HEK293T (cell line): ENCODE measurements at regions not wholly inside any gene's neighbourhood (a gene's known extent, or its start where the extent isn't known, plus 50 kb on each side); places are given as distances from the start of the nearest gene placed in this dataset.

Experiments
- CTCF ChIA-PET: fragments of 350-600 bp; formaldehyde crosslinking; extraction: SDS; loops from one replicate; lab custom pipeline; 2021; ENCODE audit warnings: antibody characterized with exemption, inconsistent platforms; lab: Yijun Ruan, JAX
- POLR2A ChIA-PET: fragments of 350-600 bp; formaldehyde crosslinking; extraction: SDS; loops from one replicate; lab custom pipeline; 2020; ENCODE audit warnings: antibody characterized with exemption, inconsistent platforms; lab: Yijun Ruan, JAX
- DNase-seq: peaks from one replicate; pipeline ENCODE4 v3.0.0; 2012; ENCODE audit warnings: mixed read lengths; ENCODE audit errors: extremely low spot score
- ARNT ChIP-seq: fragments of 450-650 bp; IDR thresholded peaks from 2 replicates; pipeline ENCODE4 v1.6.1; 2017; ENCODE audit warnings: mild to moderate bottlenecking
- BHLHE40 ChIP-seq: fragments of 450-650 bp; IDR thresholded peaks from 2 replicates; pipeline ENCODE4 v1.6.1; 2016; ENCODE audit warnings: mild to moderate bottlenecking, moderate library complexity, borderline replicate concordance
- CTBP1 ChIP-seq: fragments of 450-650 bp; IDR thresholded peaks from 2 replicates; pipeline ENCODE4 v1.6.1; 2016; ENCODE audit warnings: borderline replicate concordance
- ELF4 ChIP-seq: fragments of 450-650 bp; IDR thresholded peaks from 2 replicates; pipeline ENCODE4 v1.6.1; 2017; ENCODE audit warnings: antibody characterized with exemption
- FOXA1 ChIP-seq: fragments of 450-650 bp; IDR thresholded peaks from 2 replicates; pipeline ENCODE4 v1.6.1; 2016; ENCODE audit warnings: mild to moderate bottlenecking
- FOXK2 ChIP-seq: fragments of 450-650 bp; IDR thresholded peaks from 2 replicates; pipeline ENCODE4 v1.6.1; 2016; ENCODE audit warnings: mild to moderate bottlenecking
- FOXM1 ChIP-seq: fragments of 450-650 bp; IDR thresholded peaks from 2 replicates; pipeline ENCODE4 v1.6.1; 2017; ENCODE audit warnings: mild to moderate bottlenecking, borderline replicate concordance
- HDGF ChIP-seq: fragments of 450-650 bp; IDR thresholded peaks from 2 replicates; pipeline ENCODE4 v1.6.1; 2017; ENCODE audit warnings: antibody characterized with exemption, borderline replicate concordance
- L3MBTL2 ChIP-seq: fragments of 450-650 bp; conservative IDR thresholded peaks from 2 replicates; pipeline ENCODE4 v1.6.1; 2016; ENCODE audit warnings: mild to moderate bottlenecking
- LEF1 ChIP-seq: fragments of 450-650 bp; IDR thresholded peaks from 2 replicates; pipeline ENCODE4 v1.6.1; 2017; ENCODE audit warnings: mild to moderate bottlenecking, borderline replicate concordance
- NFRKB ChIP-seq: fragments of 450-650 bp; IDR thresholded peaks from 2 replicates; pipeline ENCODE4 v1.6.1; 2016; ENCODE audit warnings: mild to moderate bottlenecking, moderate library complexity
- PKNOX1 ChIP-seq: fragments of 450-650 bp; IDR thresholded peaks from 2 replicates; pipeline ENCODE4 v1.6.1; 2016
- SP1 ChIP-seq: fragments of 450-650 bp; IDR thresholded peaks from 2 replicates; pipeline ENCODE4 v1.6.1; 2017
- SUZ12 ChIP-seq: fragments of 450-650 bp; IDR thresholded peaks from 2 replicates; pipeline ENCODE4 v1.6.1; 2016; ENCODE audit warnings: mild to moderate bottlenecking
- TARDBP ChIP-seq: fragments of 450-650 bp; IDR thresholded peaks from 2 replicates; pipeline ENCODE4 v1.6.1; 2016
- ZNF384 ChIP-seq: fragments of 450-650 bp; IDR thresholded peaks from 2 replicates; pipeline ENCODE4 v1.6.1; 2016

GRCh38 chr6:33878562-33878961, 74.8 kb upstream of the MLN start:
- DNase-seq: no peak
- POLR2A ChIA-PET: no interaction called here
- no peak for TF ChIP-seq FOXA1
- CTCF ChIA-PET: no interaction called here

- ChIA-PET POLR2A (no interaction called here), CTCF (no interaction called here)
- TF ChIP-seq FOXK2: no peak
- TF ChIP-seq ZNF384: no peak
- TF ChIP-seq BHLHE40: no peak
- TF ChIP-seq CTBP1: no peak
- no peak for TF ChIP-seq SP1
- TF ChIP-seq L3MBTL2: no peak
- TF ChIP-seq ELF4: no peak
- TF ChIP-seq FOXA1: no peak
- TF ChIP-seq PKNOX1: no peak
- TF ChIP-seq FOXM1: no peak
- no peak for DNase-seq
Measured at GRCh38 chr6:33877982-33878535, 74.3 kb upstream of the MLN start.

- ChIA-PET POLR2A (no interaction called here), CTCF (no interaction called here)
- DNase-seq: no peak
- TF ChIP-seq NFRKB: no peak
- no peak for TF ChIP-seq FOXM1
- TF ChIP-seq ARNT: no peak
- no peak for TF ChIP-seq HDGF
- TF ChIP-seq SUZ12: no peak
- no peak for TF ChIP-seq SP1
- no peak for TF ChIP-seq BHLHE40
- no peak for TF ChIP-seq FOXK2
- TF ChIP-seq ZNF384: no peak
- TF ChIP-seq FOXA1: no peak
- no peak for TF ChIP-seq L3MBTL2
- no peak for TF ChIP-seq LEF1
- no peak for TF ChIP-seq CTBP1
- TF ChIP-seq ELF4: no peak
Measured at GRCh38 chr6:33875696-33876095, 71.9 kb upstream of the MLN start.

GRCh38 chr6:33875141-33875581, 71.4 kb upstream of the MLN start:
- TF ChIP-seq SUZ12 (no peak), L3MBTL2 (no peak), LEF1 (no peak), CTBP1 (no peak), FOXA1 (no peak), HDGF (no peak), FOXK2 (no peak), TARDBP (no peak), BHLHE40 (no peak), PKNOX1 (no peak), ELF4 (no peak), SP1 (no peak), ARNT (no peak)
- CTCF ChIA-PET: no interaction called here
- POLR2A ChIA-PET: no interaction called here
- DNase-seq: no peak

DNA sequence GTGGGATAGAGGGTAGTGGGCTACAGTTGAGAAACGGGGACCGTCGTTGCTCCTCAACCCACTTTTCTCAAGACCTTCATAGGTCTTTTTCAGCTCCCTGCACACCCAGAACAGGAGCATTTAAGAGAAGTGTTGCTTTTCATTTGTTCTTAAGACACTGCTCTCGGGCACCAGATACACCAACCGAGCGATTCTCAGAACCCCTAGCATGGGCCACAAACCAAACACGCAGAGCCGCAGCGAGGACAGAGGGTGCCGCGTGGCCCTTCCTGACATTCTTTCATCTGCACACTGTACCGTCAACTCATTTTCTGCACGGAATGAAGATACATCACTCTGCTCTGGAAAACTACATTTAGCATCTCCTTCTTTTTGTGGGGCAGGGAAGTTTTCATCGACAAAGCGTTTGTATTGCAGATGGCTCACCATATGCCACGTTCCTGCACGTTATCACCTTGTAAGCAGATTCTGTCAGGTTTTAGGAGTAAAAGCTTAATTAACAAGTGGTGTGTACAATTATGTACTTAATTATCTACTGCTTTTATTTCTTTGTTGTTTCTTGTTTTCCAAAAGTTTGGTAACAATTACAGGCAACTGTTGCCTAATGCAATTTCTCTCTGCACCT, 70.4 kb upstream of the MLN start:
- CTCF ChIA-PET: no interaction called here
- no peak for DNase-seq
- no peak for TF ChIP-seq TARDBP
- TF ChIP-seq LEF1: no peak
- TF ChIP-seq CTBP1: no peak
- no peak for TF ChIP-seq NFRKB
- no peak for TF ChIP-seq ARNT
- no peak for TF ChIP-seq L3MBTL2
- TF ChIP-seq SP1: no peak
- no peak for TF ChIP-seq SUZ12
- TF ChIP-seq HDGF: no peak
- TF ChIP-seq ELF4: no peak
- TF ChIP-seq ZNF384: no peak
- TF ChIP-seq FOXA1: no peak
- POLR2A ChIA-PET: no interaction called here

DNA sequence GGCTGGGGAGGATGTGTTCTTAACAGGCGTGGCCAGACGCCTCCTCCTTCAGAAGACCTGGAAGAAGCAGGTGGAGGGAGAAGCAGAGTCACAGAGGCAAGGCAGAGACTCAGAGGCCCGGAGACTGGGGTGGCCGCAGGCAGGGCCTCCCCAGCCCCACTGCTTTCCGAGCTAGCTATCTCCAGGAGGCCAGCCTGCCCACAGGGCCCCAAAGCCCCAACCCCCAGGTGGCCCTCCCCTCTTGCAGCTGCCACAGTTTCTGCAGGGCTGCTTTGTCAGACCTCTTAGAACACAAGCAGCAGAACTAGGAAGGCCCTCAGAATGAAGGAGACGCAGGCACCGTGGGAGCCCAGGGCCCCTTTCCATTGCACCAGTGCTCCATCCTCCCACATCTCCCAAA, 69.0 kb upstream of the MLN start:
- POLR2A ChIA-PET: interaction anchor here (1.0 kb wide), 1 partner anchor 8 kb away, joined by 3 read pairs; no protein-coding TSS in a partner anchor
- TF ChIP-seq FOXA1: no peak
- no peak for TF ChIP-seq BHLHE40
- TF ChIP-seq NFRKB: no peak
- TF ChIP-seq LEF1: no peak
- no peak for TF ChIP-seq SUZ12
- no peak for TF ChIP-seq HDGF
- DNase-seq: no peak
- CTCF ChIA-PET: no interaction called here

GRCh38 chr6:33869826-33870423, 66.1 kb upstream of the MLN start:
- no peak for TF ChIP-seq L3MBTL2
- TF ChIP-seq SP1: no peak
- no peak for TF ChIP-seq FOXA1
- TF ChIP-seq LEF1: no peak
- TF ChIP-seq ARNT: no peak
- TF ChIP-seq PKNOX1: no peak
- TF ChIP-seq BHLHE40: no peak
- no peak for TF ChIP-seq FOXM1
- TF ChIP-seq FOXK2: no peak
- no peak for TF ChIP-seq SUZ12
- no peak for TF ChIP-seq NFRKB
- no peak for DNase-seq
- ChIA-PET CTCF (no interaction called here), POLR2A (no interaction called here)
